GM21360 (cell line): ENCODE measurements at regions not wholly inside any gene's neighbourhood (a gene's known extent, or its start where the extent isn't known, plus 50 kb on each side); places are given as distances from the start of the nearest gene placed in this dataset.

Experiments used
- ATAC-seq: cut with Tn5 transposase; IDR thresholded peaks from one replicate; pipeline ENCODE4 v1.9.1; 2021; ENCODE audit warnings: mild to moderate bottlenecking, moderate library complexity; ENCODE audit not compliant: unreplicated experiment

GRCh38 chr1:96374076-96374762 is 347.4 kb upstream of the PTBP2 start:
- ATAC-seq = no peak

- ATAC-seq = no peak
Measured at GRCh38 chr1:96376846-96377245, 344.7 kb upstream of the PTBP2 start.

- ATAC-seq = no peak
Measured at GRCh38 chr1:96384611-96385010, 337.0 kb upstream of the PTBP2 start.

GRCh38 chr1:96387785-96388184 is 333.8 kb upstream of the PTBP2 start:
- ATAC-seq = no peak

- no peak for ATAC-seq
Measured at GRCh38 chr1:96388421-96389310, 332.9 kb upstream of the PTBP2 start.

- ATAC-seq = no peak
Measured at GRCh38 chr1:96400089-96400488, 321.5 kb upstream of the PTBP2 start.

GRCh38 chr1:96409087-96409486 is 312.5 kb upstream of the PTBP2 start:
- no peak for ATAC-seq

- ATAC-seq = no peak
Measured at GRCh38 chr1:96409689-96410088, 311.9 kb upstream of the PTBP2 start.

GRCh38 chr1:96411006-96411405 is 310.6 kb upstream of the PTBP2 start:
- ATAC-seq = no peak

GRCh38 chr1:96414598-96414997 is 307.0 kb upstream of the PTBP2 start:
- no peak for ATAC-seq

- ATAC-seq = no peak
Measured at GRCh38 chr1:96416111-96416595, 305.4 kb upstream of the PTBP2 start.

- ATAC-seq = peak; percentile 95
Measured at GRCh38 chr1:96416701-96417444, 304.7 kb upstream of the PTBP2 start.

GRCh38 chr1:96418969-96419368 is 302.6 kb upstream of the PTBP2 start:
- ATAC-seq = no peak

GRCh38 chr1:96424877-96425276 is 296.7 kb upstream of the PTBP2 start:
- ATAC-seq = no peak

- ATAC-seq = no peak
Measured at GRCh38 chr1:96425382-96426129, 296.0 kb upstream of the PTBP2 start.

- no peak for ATAC-seq
Measured at GRCh38 chr1:96427616-96428015, 294.0 kb upstream of the PTBP2 start.

GRCh38 chr1:96445302-96445701 is 276.3 kb upstream of the PTBP2 start:
- no peak for ATAC-seq

- no peak for ATAC-seq
Measured at GRCh38 chr1:96464066-96464465, 257.5 kb upstream of the PTBP2 start.

GRCh38 chr1:96464522-96464921 is 257.1 kb upstream of the PTBP2 start:
- no peak for ATAC-seq

GRCh38 chr1:96464991-96465390 is 256.6 kb upstream of the PTBP2 start:
- no peak for ATAC-seq

- no peak for ATAC-seq
Measured at GRCh38 chr1:96465441-96465840, 256.1 kb upstream of the PTBP2 start.
